ENCODE measurements at regions not wholly inside any gene's neighbourhood (a gene's known extent, or its start where the extent isn't known, plus 50 kb on each side); places are given as distances from the start of the nearest gene placed in this dataset.

- TF ChIP-seq CTCF (IDR thresholded peaks at IDR 0.05) (no peak), POLR2A (IDR thresholded peaks at IDR 0.05) (no peak)
Observed at GRCh38 chr9:71308454-71308853, 187.0 kb upstream of the TRPM3 start.
